HepG2 (cell line): ENCODE measurements at regions not wholly inside any gene's neighbourhood (a gene's known extent, or its start where the extent isn't known, plus 50 kb on each side); places are given as distances from the start of the nearest gene placed in this dataset.

Experiments used
- CTCF ChIP-seq: sonication (generic); formaldehyde crosslinking; IDR thresholded peaks from 2 replicates; pipeline ENCODE4 v1.5.0; 2020; ENCODE audit warnings: mild to moderate bottlenecking, missing genetic modification reagents, moderate library complexity
- MAX ChIP-seq: IDR thresholded peaks from 2 replicates; pipeline ENCODE4 v1.6.1; 2012; ENCODE audit warnings: inconsistent platforms
- MLXIP ChIP-seq: sonication (generic); formaldehyde crosslinking; IDR thresholded peaks from 2 replicates; pipeline ENCODE4 v1.9.0; 2021; ENCODE audit warnings: missing genetic modification reagents, borderline replicate concordance
- SOX13 ChIP-seq, 3 experiments: fragments of 450-650 bp in 1 of 3; sonication (generic) in 1 of 3; formaldehyde crosslinking in 1 of 3; IDR thresholded peaks in 2 of 3; conservative IDR thresholded peaks in 1 of 3; 2 replicates each; pipeline versions ENCODE4 v1.5.0 to v1.6.1; 2016 to 2020; ENCODE audit warnings: antibody characterized with exemption in 1 of 3, mild to moderate bottlenecking in 1 of 3, missing compliant biosample characterization in 1 of 3, missing genetic modification reagents in 1 of 3, moderate library complexity in 1 of 3

GRCh38 chr18:4638680-4639079, 183.6 kb upstream of the DLGAP1 start:
- no peak for TF ChIP-seq CTCF (CRISPR knock-in tag)
- no peak for TF ChIP-seq MAX
- no peak for TF ChIP-seq SOX13 (IDR thresholded peaks at IDR 0.05)
- no peak for TF ChIP-seq SOX13 (CRISPR knock-in tag; conservative IDR thresholded peaks at IDR 0.05 in 1 of 2, IDR thresholded peaks at IDR 0.05 in 1 of 2)
- no peak for TF ChIP-seq MLXIP (CRISPR knock-in tag)
